IMR-90 (cell line): ENCODE measurements at regions not wholly inside any gene's neighbourhood (a gene's known extent, or its start where the extent isn't known, plus 50 kb on each side); places are given as distances from the start of the nearest gene placed in this dataset.

Experiments used
- ATAC-seq: fragments of 200-7000 bp; cut with Tn5 transposase; 2 replicates; pipeline ENCODE4 v1.9.1; 2020; ENCODE audit warnings: low read depth, mild to moderate bottlenecking, moderate library complexity
- BruUV-seq: library from RNA; stranded (reverse); fragments of 400-500 nt; replicated peaks from 2 replicates; lab custom pipeline; 2021; lab: Mats Ljungman, UMichigan
- CTCF ChIA-PET: fragments of 300-600 bp; formaldehyde crosslinking; extraction: SDS; loops from one replicate; lab custom pipeline; 2021; ENCODE audit warnings: antibody characterized with exemption; lab: Yijun Ruan, JAX
- POLR2A ChIA-PET: fragments of 300-600 bp; sonication (Branson Sonifier 250); formaldehyde crosslinking; loops from one replicate; lab custom pipeline; 2022; ENCODE audit warnings: antibody characterized with exemption; ENCODE audit not compliant: unreplicated experiment; lab: Charles Lee
- DNase-seq: peaks from one replicate; pipeline ENCODE4 v3.0.0; 2013
- H2AFZ ChIP-seq: replicated peaks from 2 replicates; pipeline ENCODE3; 2013; ENCODE audit warnings: low read length, mild to moderate bottlenecking; ENCODE audit not compliant: poor library complexity
- H2AK5ac ChIP-seq: 2 replicates; pipeline ENCODE4 v1.6.1; 2013; ENCODE audit warnings: low read depth, low read length, inconsistent platforms
- H2AK9ac ChIP-seq: replicated peaks from 2 replicates; pipeline ENCODE3; 2013; ENCODE audit warnings: mild to moderate bottlenecking, low read depth, low read length, moderate library complexity; ENCODE audit not compliant: poor library complexity
- H2BK120ac ChIP-seq: 2 replicates; pipeline ENCODE4 v1.6.1; 2013; ENCODE audit warnings: low read depth, low read length, inconsistent platforms
- H2BK15ac ChIP-seq: 3 replicates; pipeline ENCODE4 v1.6.1; 2013; ENCODE audit warnings: low read depth, low read length, inconsistent platforms
- H2BK20ac ChIP-seq: 2 replicates; pipeline ENCODE4 v1.6.1; 2013; ENCODE audit warnings: low read depth, mild to moderate bottlenecking, inconsistent platforms, low read length, moderate library complexity
- H2BK5ac ChIP-seq: 2 replicates; pipeline ENCODE4 v1.6.1; 2013; ENCODE audit warnings: mild to moderate bottlenecking, low read depth, low read length, inconsistent platforms; ENCODE audit not compliant: poor library complexity, severe bottlenecking
- H3K14ac ChIP-seq: replicated peaks from 2 replicates; pipeline ENCODE4 v1.6.1; 2013; ENCODE audit warnings: low read depth, low read length, inconsistent platforms
- H3K18ac ChIP-seq: 2 replicates; pipeline ENCODE4 v1.6.1; 2013; ENCODE audit warnings: low read depth, low read length, control low read depth
- H3K23ac ChIP-seq: 2 replicates; pipeline ENCODE4 v1.6.1; 2013; ENCODE audit warnings: low read depth, low read length, inconsistent platforms
- H3K27ac ChIP-seq: 2 replicates; pipeline ENCODE4 v1.5.1; 2013; ENCODE audit warnings: mild to moderate bottlenecking, control low read depth, low read length; ENCODE audit not compliant: insufficient read depth
- H3K27me3 ChIP-seq: 2 replicates; pipeline ENCODE4 v1.6.1; 2013; ENCODE audit warnings: low read length; ENCODE audit not compliant: control insufficient read depth, insufficient read depth
- H3K36me3 ChIP-seq: 2 replicates; pipeline ENCODE4 v1.6.1; 2013; ENCODE audit warnings: low read length, mixed read lengths; ENCODE audit not compliant: control insufficient read depth, insufficient read depth
- H3K4ac ChIP-seq: 2 replicates; pipeline ENCODE4 v1.6.1; 2013; ENCODE audit warnings: low read depth, low read length, inconsistent platforms
- H3K4me1 ChIP-seq: 2 replicates; pipeline ENCODE4 v1.6.1; 2013; ENCODE audit warnings: low read length, mixed read lengths; ENCODE audit not compliant: control insufficient read depth, insufficient read depth
- H3K4me2 ChIP-seq: 2 replicates; pipeline ENCODE4 v1.6.1; 2013; ENCODE audit warnings: low read depth, mild to moderate bottlenecking, control low read depth, low read length, moderate library complexity
- H3K4me3 ChIP-seq: 2 replicates; pipeline ENCODE4 v1.5.1; 2013; ENCODE audit warnings: low read depth, mild to moderate bottlenecking, control low read depth, low read length, moderate library complexity; ENCODE audit not compliant: insufficient read depth
- H3K56ac ChIP-seq: 2 replicates; pipeline ENCODE4 v1.6.1; 2013; ENCODE audit warnings: low read length, inconsistent platforms; ENCODE audit not compliant: insufficient read depth; ENCODE audit errors: extremely low read depth
- H3K79me1 ChIP-seq, 2 experiments: 2 replicates each; pipeline ENCODE4 v1.6.1; 2013; ENCODE audit warnings: low read length in 2 of 2, inconsistent platforms in 1 of 2, low read depth in 1 of 2
- H3K9ac ChIP-seq: 2 replicates; pipeline ENCODE4 v1.6.1; 2013; ENCODE audit warnings: low read depth, low read length, control low read depth
- H3K9me1 ChIP-seq: 2 replicates; pipeline ENCODE4 v1.6.1; 2013; ENCODE audit warnings: low read length, inconsistent platforms; ENCODE audit not compliant: insufficient read depth
- H3K9me3 ChIP-seq: 2 replicates; pipeline ENCODE4 v1.6.1; 2013; ENCODE audit warnings: low read length; ENCODE audit not compliant: control insufficient read depth, insufficient read depth
- H4K20me1 ChIP-seq: 2 replicates; pipeline ENCODE4 v1.6.1; 2013; ENCODE audit warnings: low read length, inconsistent platforms; ENCODE audit not compliant: insufficient read depth
- H4K5ac ChIP-seq: 2 replicates; pipeline ENCODE4 v1.6.1; 2013; ENCODE audit warnings: mild to moderate bottlenecking, low read depth, low read length, control low read depth
- H4K8ac ChIP-seq, 2 experiments: 2 replicates each; pipeline ENCODE4 v1.6.1; 2013; ENCODE audit warnings: low read depth in 2 of 2, low read length in 2 of 2, control low read depth in 1 of 2, inconsistent platforms in 1 of 2
- H4K91ac ChIP-seq: 2 replicates; pipeline ENCODE4 v1.6.1; 2013; ENCODE audit warnings: low read depth, low read length, inconsistent platforms; ENCODE audit not compliant: insufficient read depth
- BHLHE40 ChIP-seq: fragments of 150-350 bp; IDR thresholded peaks from 2 replicates; pipeline ENCODE4 v1.6.1; 2016; ENCODE audit warnings: mild to moderate bottlenecking, low read depth, low read length
- CHD1 ChIP-seq: IDR thresholded peaks from 2 replicates; pipeline ENCODE4 v1.6.1; 2012; ENCODE audit warnings: low read depth, low read length, improper control_type of control experiment
- FOS ChIP-seq: fragments of 150-350 bp; IDR thresholded peaks from 2 replicates; pipeline ENCODE4 v1.6.1; 2016; ENCODE audit warnings: low read depth, low read length
- MAZ ChIP-seq: IDR thresholded peaks from 2 replicates; pipeline ENCODE4 v1.6.1; 2012; ENCODE audit warnings: low read depth, mild to moderate bottlenecking, low read length, improper control_type of control experiment, moderate library complexity, borderline replicate concordance
- RAD21 ChIP-seq: IDR thresholded peaks from 2 replicates; pipeline ENCODE4 v1.6.1; 2012; ENCODE audit warnings: low read length, improper control_type of control experiment
- RFX5 ChIP-seq: IDR thresholded peaks from 2 replicates; pipeline ENCODE4 v1.8.0; 2012; ENCODE audit warnings: low read depth, mild to moderate bottlenecking, low read length, moderate library complexity
- SMC3 ChIP-seq: fragments of 150-350 bp; IDR thresholded peaks from 2 replicates; pipeline ENCODE4 v1.6.1; 2016; ENCODE audit warnings: low read depth, mild to moderate bottlenecking, antibody characterized with exemption, low read length, moderate library complexity
- WGBS, 2 experiments: methylation state at CpG; one replicate each; pipeline versions ENCODE4 v1.1.5 to v1.1.7; 2013; ENCODE audit warnings: missing lambda C conversion rate in 2 of 2; ENCODE audit not compliant: insufficient read length in 1 of 2; ENCODE audit errors: extremely low coverage in 2 of 2; 5-methylcytosine and 5-hydroxymethylcytosine counted together
- dilution Hi-C: fragments of 300-500 bp; cut with HindIII; formaldehyde crosslinking; loops from one replicate; pipeline ENCODE4 v1.14.3; 2018; ENCODE audit warnings: low sequenced_read_pairs; ENCODE audit not compliant: unreplicated experiment
- in situ Hi-C: fragments of 300-500 bp; cut with MboI; formaldehyde crosslinking; loops from 3 replicates; pipeline ENCODE4 v1.14.3; 2019; ENCODE audit warnings: low sequenced_read_pairs, inconsistent platforms, mixed read lengths
- intact Hi-C: fragments of 100-400 bp; cut with micrococcal nuclease; formaldehyde crosslinking; loops from 2 replicates; pipeline ENCODE4 v1.10.0; 2022
- TF ChIP-seq, protein P1 (sequence below): fragments of 150-350 bp; IDR thresholded peaks from 2 replicates; pipeline ENCODE4 v1.6.1; 2017; ENCODE audit warnings: mild to moderate bottlenecking, antibody characterized with exemption, low read length, low read depth
- TF ChIP-seq, protein P2 (sequence below): conservative IDR thresholded peaks from 2 replicates; pipeline ENCODE4 v1.5.1; 2012; ENCODE audit warnings: mild to moderate bottlenecking, low read depth, low read length, improper control_type of control experiment
- TF ChIP-seq, protein P3 (sequence below): fragments of 150-350 bp; IDR thresholded peaks from 2 replicates; pipeline ENCODE4 v1.6.1; 2016; ENCODE audit warnings: low read depth, mild to moderate bottlenecking, low read length, moderate library complexity, borderline replicate concordance

DNA sequence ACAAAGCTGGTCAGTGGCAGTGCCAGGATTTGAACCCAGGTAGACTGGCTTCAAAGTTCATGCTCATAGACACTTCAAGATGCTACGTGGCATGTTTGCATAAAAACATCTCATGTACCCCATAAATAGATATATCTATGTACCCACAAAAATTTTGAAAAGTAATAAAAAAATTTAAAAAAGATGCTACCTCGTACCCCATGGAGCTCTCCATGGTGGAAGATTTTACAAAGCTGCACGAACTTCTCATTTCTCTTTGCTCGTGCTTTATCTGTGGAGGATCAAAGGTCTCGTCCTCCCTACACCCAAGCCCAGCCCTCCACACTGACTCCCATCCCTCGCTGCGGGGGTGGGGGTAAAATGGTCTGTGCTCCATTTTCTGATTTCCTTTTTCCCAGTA, 135.5 kb downstream of the HAPSTR1 start:
- H4K91ac ChIP-seq: no peak overlapping the region
- no peak overlapping the region for H3K27ac ChIP-seq
- ChIA-PET CTCF (no interaction called here), POLR2A (no interaction called here)
- no peak overlapping the region for H2BK120ac ChIP-seq
- intact Hi-C loops: no loop called here
- H2AK5ac ChIP-seq: no peak overlapping the region
- TF ChIP-seq RFX5 (no peak), RAD21 (no peak), FOS (no peak), MAZ (no peak), CHD1 (no peak), SMC3 (no peak), BHLHE40 (no peak)
- TF ChIP-seq, protein P1, sequence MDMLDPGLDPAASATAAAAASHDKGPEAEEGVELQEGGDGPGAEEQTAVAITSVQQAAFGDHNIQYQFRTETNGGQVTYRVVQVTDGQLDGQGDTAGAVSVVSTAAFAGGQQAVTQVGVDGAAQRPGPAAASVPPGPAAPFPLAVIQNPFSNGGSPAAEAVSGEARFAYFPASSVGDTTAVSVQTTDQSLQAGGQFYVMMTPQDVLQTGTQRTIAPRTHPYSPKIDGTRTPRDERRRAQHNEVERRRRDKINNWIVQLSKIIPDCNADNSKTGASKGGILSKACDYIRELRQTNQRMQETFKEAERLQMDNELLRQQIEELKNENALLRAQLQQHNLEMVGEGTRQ: no peak
- TF ChIP-seq, protein P2, sequence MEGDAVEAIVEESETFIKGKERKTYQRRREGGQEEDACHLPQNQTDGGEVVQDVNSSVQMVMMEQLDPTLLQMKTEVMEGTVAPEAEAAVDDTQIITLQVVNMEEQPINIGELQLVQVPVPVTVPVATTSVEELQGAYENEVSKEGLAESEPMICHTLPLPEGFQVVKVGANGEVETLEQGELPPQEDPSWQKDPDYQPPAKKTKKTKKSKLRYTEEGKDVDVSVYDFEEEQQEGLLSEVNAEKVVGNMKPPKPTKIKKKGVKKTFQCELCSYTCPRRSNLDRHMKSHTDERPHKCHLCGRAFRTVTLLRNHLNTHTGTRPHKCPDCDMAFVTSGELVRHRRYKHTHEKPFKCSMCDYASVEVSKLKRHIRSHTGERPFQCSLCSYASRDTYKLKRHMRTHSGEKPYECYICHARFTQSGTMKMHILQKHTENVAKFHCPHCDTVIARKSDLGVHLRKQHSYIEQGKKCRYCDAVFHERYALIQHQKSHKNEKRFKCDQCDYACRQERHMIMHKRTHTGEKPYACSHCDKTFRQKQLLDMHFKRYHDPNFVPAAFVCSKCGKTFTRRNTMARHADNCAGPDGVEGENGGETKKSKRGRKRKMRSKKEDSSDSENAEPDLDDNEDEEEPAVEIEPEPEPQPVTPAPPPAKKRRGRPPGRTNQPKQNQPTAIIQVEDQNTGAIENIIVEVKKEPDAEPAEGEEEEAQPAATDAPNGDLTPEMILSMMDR: no peak
- TF ChIP-seq, protein P3, sequence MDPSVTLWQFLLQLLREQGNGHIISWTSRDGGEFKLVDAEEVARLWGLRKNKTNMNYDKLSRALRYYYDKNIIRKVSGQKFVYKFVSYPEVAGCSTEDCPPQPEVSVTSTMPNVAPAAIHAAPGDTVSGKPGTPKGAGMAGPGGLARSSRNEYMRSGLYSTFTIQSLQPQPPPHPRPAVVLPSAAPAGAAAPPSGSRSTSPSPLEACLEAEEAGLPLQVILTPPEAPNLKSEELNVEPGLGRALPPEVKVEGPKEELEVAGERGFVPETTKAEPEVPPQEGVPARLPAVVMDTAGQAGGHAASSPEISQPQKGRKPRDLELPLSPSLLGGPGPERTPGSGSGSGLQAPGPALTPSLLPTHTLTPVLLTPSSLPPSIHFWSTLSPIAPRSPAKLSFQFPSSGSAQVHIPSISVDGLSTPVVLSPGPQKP: no peak
- no TSS peak for BruUV-seq
- H3K4ac ChIP-seq: no peak overlapping the region
- H3K27me3 ChIP-seq: no peaks in the 10 kb centered on the region
- H3K14ac ChIP-seq: no peak overlapping the region
- no peak overlapping the region for H2AFZ ChIP-seq
- no peaks in the 10 kb centered on the region for H4K20me1 ChIP-seq
- no peaks in the 10 kb centered on the region for H3K36me3 ChIP-seq
- no peaks in the 10 kb centered on the region for H3K9me3 ChIP-seq
- H2BK20ac ChIP-seq: no peak overlapping the region
- no peaks in the 10 kb centered on the region for H3K9me1 ChIP-seq
- dilution Hi-C loops: no loop called here
- no peak overlapping the region for H2BK5ac ChIP-seq
- no peak overlapping the region for H3K56ac ChIP-seq
- no peak for DNase-seq
- no peak overlapping the region for H4K8ac ChIP-seq
- no peak overlapping the region for H3K4me3 ChIP-seq
- in situ Hi-C loops: no loop called here
- no peak for ATAC-seq
- H2BK15ac ChIP-seq: no peak overlapping the region
- H3K23ac ChIP-seq: no peak overlapping the region
- no CpG with 5 or more reads among the region's 7 CpGs for WGBS, 2 experiments
- H3K18ac ChIP-seq: no peak overlapping the region
- H2AK9ac ChIP-seq: no peak overlapping the region
- H3K4me2 ChIP-seq: no peak overlapping the region
- H3K9ac ChIP-seq: no peak overlapping the region
- H3K4me1 ChIP-seq: no peaks in the 10 kb centered on the region
- no peak overlapping the region for H4K5ac ChIP-seq
- H3K79me1 ChIP-seq: no peaks in the 10 kb centered on the region
